ACC112 (cell line): ENCODE measurements at regions not wholly inside any gene's neighbourhood (a gene's known extent, or its start where the extent isn't known, plus 50 kb on each side); places are given as distances from the start of the nearest gene placed in this dataset.

Experiments
- H2AFZ ChIP-seq: fragments of 200-600 bp; sonication (generic); one replicate; pipeline ENCODE4 v1.6.0; 2017; ENCODE audit warnings: antibody characterized with exemption, low read length; ENCODE audit not compliant: unreplicated experiment
- H3K27ac ChIP-seq: fragments of 200-600 bp; sonication (generic); 2 replicates; pipeline ENCODE4 v1.5.1; 2014; ENCODE audit warnings: low read depth, mild to moderate bottlenecking, antibody characterized with exemption, low read length, moderate library complexity
- H3K27me3 ChIP-seq: fragments of 200-600 bp; sonication (generic); 2 replicates; pipeline ENCODE4 v1.6.1; 2014; ENCODE audit warnings: mild to moderate bottlenecking, antibody characterized with exemption, low read length, moderate library complexity, mixed read lengths; ENCODE audit not compliant: insufficient read depth
- H3K36me3 ChIP-seq: fragments of 200-600 bp; sonication (generic); 2 replicates; pipeline ENCODE4 v1.6.1; 2016; ENCODE audit warnings: mild to moderate bottlenecking, antibody characterized with exemption, low read length, moderate library complexity, mixed read lengths; ENCODE audit not compliant: insufficient read depth
- H3K4me1 ChIP-seq: fragments of 200-600 bp; sonication (generic); one replicate; pipeline ENCODE4 v1.6.1; 2016; ENCODE audit warnings: low read length, mixed read lengths; ENCODE audit not compliant: insufficient read depth, unreplicated experiment, control insufficient read depth
- H3K4me3 ChIP-seq: fragments of 200-600 bp; sonication (generic); 2 replicates; pipeline ENCODE4 v1.5.1; 2014; ENCODE audit warnings: mild to moderate bottlenecking, low read depth, low read length
- H3K79me2 ChIP-seq: fragments of 200-600 bp; sonication (generic); one replicate; pipeline ENCODE4 v1.6.0; 2016; ENCODE audit warnings: low read length; ENCODE audit not compliant: control insufficient read depth, unreplicated experiment, insufficient read depth

DNA sequence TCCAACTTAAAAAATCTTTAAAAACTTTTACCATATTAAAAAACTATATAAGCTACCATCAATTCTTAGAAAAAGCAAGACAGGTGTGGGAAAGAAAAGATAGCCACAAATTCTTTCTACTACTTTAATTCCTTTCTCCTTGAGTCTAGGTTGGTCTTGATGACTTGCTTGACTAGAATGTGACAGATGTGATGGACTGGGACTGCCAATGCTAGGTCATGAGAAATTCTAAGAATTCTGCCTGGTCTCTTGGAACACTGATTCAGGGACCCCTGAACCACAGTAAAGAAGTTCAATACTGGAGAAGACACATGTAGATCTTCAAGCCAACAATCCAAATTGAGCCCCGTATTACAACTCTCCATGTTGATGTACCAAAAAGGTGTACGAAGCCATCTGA lies 326.6 kb upstream of the B3GALT2 start:
- Histone ChIP-seq H3K36me3 (no peaks in the 10 kb centered on the region), H3K4me3 (no peak overlapping the region), H3K27ac (no peak overlapping the region), H3K27me3 (no peaks in the 10 kb centered on the region), H3K4me1 (no peaks in the 10 kb centered on the region), H3K79me2 (no peaks in the 10 kb centered on the region), H2AFZ (no peak overlapping the region)

- H3K36me3 ChIP-seq, result no peaks in the 10 kb centered on the region
- H2AFZ ChIP-seq, result no peak overlapping the region
- H3K27me3 ChIP-seq, result no peaks in the 10 kb centered on the region
- no peaks in the 10 kb centered on the region for H3K79me2 ChIP-seq
- no peak overlapping the region for H3K4me3 ChIP-seq
- no peak overlapping the region for H3K27ac ChIP-seq
- no peaks in the 10 kb centered on the region for H3K4me1 ChIP-seq
Observed at GRCh38 chr1:193504920-193505319, 318.5 kb upstream of the B3GALT2 start.

- H3K27ac ChIP-seq, result no peak overlapping the region
- H3K27me3 ChIP-seq, result no peaks in the 10 kb centered on the region
- H3K36me3 ChIP-seq, result no peaks in the 10 kb centered on the region
- peak overlapping the region; percentile 78 for H2AFZ ChIP-seq
- peaks cover 9% of the 10 kb centered on the region for H3K4me1 ChIP-seq
- no peaks in the 10 kb centered on the region for H3K79me2 ChIP-seq
- peak overlapping the region; percentile 42; the same call in 1 of the 2 replicates for H3K4me3 ChIP-seq
Observed at GRCh38 chr1:193498088-193498655, 311.8 kb upstream of the B3GALT2 start.

- Histone ChIP-seq H3K27ac (no peak overlapping the region), H3K79me2 (no peaks in the 10 kb centered on the region), H3K27me3 (no peaks in the 10 kb centered on the region), H3K4me1 (peaks cover 9% of the 10 kb centered on the region), H2AFZ (no peak overlapping the region), H3K36me3 (no peaks in the 10 kb centered on the region), H3K4me3 (no peak overlapping the region)
Observed at GRCh38 chr1:193494368-193494767, 308.0 kb upstream of the B3GALT2 start.

GRCh38 chr1:193489191-193489590 lies 302.8 kb upstream of the B3GALT2 start:
- H3K4me1 ChIP-seq, result no peaks in the 10 kb centered on the region
- H3K4me3 ChIP-seq, result no peak overlapping the region
- no peaks in the 10 kb centered on the region for H3K36me3 ChIP-seq
- H3K27me3 ChIP-seq, result no peaks in the 10 kb centered on the region
- H3K79me2 ChIP-seq, result no peaks in the 10 kb centered on the region
- no peak overlapping the region for H3K27ac ChIP-seq
- H2AFZ ChIP-seq, result no peak overlapping the region

- Histone ChIP-seq H3K79me2 (no peaks in the 10 kb centered on the region), H3K36me3 (no peaks in the 10 kb centered on the region), H3K27ac (no peak overlapping the region), H3K4me1 (no peaks in the 10 kb centered on the region), H2AFZ (no peak overlapping the region), H3K4me3 (no peak overlapping the region), H3K27me3 (no peaks in the 10 kb centered on the region)
Observed at GRCh38 chr1:193487722-193488121, 301.3 kb upstream of the B3GALT2 start.

- H3K4me3 ChIP-seq, result no peak overlapping the region
- H2AFZ ChIP-seq, result peak overlapping the region; percentile 0
- no peaks in the 10 kb centered on the region for H3K4me1 ChIP-seq
- no peaks in the 10 kb centered on the region for H3K36me3 ChIP-seq
- H3K79me2 ChIP-seq, result no peaks in the 10 kb centered on the region
- no peak overlapping the region for H3K27ac ChIP-seq
- no peaks in the 10 kb centered on the region for H3K27me3 ChIP-seq
Observed at GRCh38 chr1:193486671-193487229, 300.3 kb upstream of the B3GALT2 start.

DNA sequence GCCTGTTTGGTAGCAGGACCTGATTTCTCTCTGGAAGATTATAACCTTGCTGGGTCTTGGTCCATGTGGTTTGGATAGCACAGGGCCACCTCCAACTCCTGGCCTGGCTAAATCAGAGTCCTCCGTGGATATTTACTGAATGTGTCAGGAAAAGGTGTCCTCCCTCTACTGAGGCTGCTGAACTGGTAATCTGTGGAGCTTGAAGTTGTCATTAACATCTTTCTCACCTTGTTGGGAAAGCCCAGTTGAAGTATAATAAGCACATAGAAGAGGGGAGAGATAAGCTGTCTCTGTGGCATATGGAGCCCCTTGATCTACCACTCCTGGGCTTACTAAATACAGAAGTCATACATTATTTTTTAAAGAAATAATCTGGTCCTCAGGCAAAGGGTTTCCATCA lies 294.3 kb upstream of the B3GALT2 start:
- no peaks in the 10 kb centered on the region for H3K27me3 ChIP-seq
- no peaks in the 10 kb centered on the region for H3K36me3 ChIP-seq
- no peak overlapping the region for H3K27ac ChIP-seq
- H3K4me1 ChIP-seq, result no peaks in the 10 kb centered on the region
- H3K79me2 ChIP-seq, result no peaks in the 10 kb centered on the region
- no peak overlapping the region for H3K4me3 ChIP-seq
- no peak overlapping the region for H2AFZ ChIP-seq

DNA sequence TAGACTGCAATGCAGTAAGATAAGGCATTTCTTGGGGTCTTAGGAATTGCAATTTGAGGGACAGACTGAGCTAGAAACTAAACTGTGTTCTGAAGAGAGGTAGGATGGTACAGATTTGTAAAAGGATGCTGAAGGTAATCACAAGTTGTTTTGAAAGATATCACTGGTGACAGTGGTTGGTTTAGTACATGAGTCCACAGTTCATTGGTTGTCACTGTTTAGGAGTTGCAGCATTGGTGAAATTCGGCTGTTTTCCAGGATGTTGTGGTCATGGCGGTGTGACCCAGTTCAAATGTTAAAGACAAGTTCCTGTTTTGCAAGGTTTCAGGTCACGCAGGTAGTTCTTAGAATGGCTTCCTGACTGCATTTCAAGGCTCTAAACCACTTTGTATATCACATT lies 292.8 kb upstream of the B3GALT2 start:
- no peak overlapping the region for H3K27ac ChIP-seq
- no peaks in the 10 kb centered on the region for H3K79me2 ChIP-seq
- H2AFZ ChIP-seq, result no peak overlapping the region
- H3K36me3 ChIP-seq, result no peaks in the 10 kb centered on the region
- H3K27me3 ChIP-seq, result no peaks in the 10 kb centered on the region
- H3K4me1 ChIP-seq, result no peaks in the 10 kb centered on the region
- H3K4me3 ChIP-seq, result no peak overlapping the region

DNA sequence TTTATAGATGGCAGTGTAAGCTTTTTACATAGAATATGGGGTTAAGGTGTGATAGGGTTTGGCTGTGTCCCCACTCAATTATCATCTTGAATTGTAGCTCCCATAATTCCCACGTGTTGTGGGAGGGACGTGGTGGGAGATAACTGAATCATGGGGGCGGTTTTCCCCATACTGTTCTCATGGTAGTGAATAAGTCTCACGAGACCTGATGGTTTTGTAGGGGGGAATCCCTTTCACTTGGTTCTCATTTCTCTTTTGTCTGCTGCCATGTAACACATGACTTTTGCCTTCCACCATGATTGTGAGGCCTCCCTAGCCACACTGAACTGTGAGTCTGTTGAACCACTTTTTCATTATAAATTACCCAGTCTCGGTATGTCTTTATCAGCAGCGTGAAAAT lies 290.3 kb upstream of the B3GALT2 start:
- H2AFZ ChIP-seq, result no peak overlapping the region
- no peak overlapping the region for H3K4me3 ChIP-seq
- no peaks in the 10 kb centered on the region for H3K36me3 ChIP-seq

DNA sequence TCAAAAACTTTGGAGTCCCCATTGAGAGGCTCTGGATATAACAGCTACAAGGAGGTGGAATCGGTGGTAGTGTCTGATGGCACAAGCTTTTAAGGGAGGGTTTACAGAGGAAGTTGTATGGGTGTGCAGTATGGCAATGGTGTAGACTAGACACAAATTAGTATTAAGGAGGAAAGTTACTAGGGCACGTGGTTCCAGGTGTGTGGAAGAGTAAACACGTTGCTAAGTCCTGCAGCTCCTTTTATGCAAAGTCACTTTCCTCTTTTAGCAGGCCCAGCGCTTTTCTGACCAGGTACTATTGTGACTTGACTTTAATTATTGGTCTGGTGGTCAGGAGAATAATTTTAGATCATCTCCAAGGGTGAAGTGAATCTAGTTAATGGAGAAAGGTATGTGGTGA lies 287.5 kb upstream of the B3GALT2 start:
- no peak overlapping the region for H3K4me3 ChIP-seq
- H3K36me3 ChIP-seq, result no peaks in the 10 kb centered on the region
- H2AFZ ChIP-seq, result no peak overlapping the region

More for the DNA sequence above, 290.3 kb upstream of the B3GALT2 start:
- Histone ChIP-seq H3K4me1 (no peaks in the 10 kb centered on the region), H3K79me2 (no peaks in the 10 kb centered on the region), H3K27me3 (no peaks in the 10 kb centered on the region), H3K27ac (no peak overlapping the region)

More for the DNA sequence above, 287.5 kb upstream of the B3GALT2 start:
- no peaks in the 10 kb centered on the region for H3K4me1 ChIP-seq
- H3K79me2 ChIP-seq, result no peaks in the 10 kb centered on the region
- no peak overlapping the region for H3K27ac ChIP-seq
- no peaks in the 10 kb centered on the region for H3K27me3 ChIP-seq
